Gastrocnemius medialis (tissue), 4 donors: ENCODE measurements at regions not wholly inside any gene's neighbourhood (a gene's known extent, or its start where the extent isn't known, plus 50 kb on each side); places are given as distances from the start of the nearest gene placed in this dataset.

Experiments used
- POLR2A ChIP-seq, 2 donors: fragments of 450-650 bp; IDR thresholded peaks; one replicate each; pipeline ENCODE4 v1.6.1; 2017; ENCODE audit warnings: antibody characterized with exemption in 2 of 2, mild to moderate bottlenecking in 2 of 2, moderate library complexity in 2 of 2
- TF ChIP-seq, protein P1 (sequence below), 5 experiments: fragments of 450-650 bp in 3 of 5; fragments of 200-600 bp in 2 of 5; sonication (generic) in 2 of 5; IDR thresholded peaks in 4 of 5; conservative IDR thresholded peaks in 1 of 5; 1 replicate in 4 of 5; 2 replicates in 1 of 5; pipeline ENCODE4 v1.5.1; 2016 to 2019; ENCODE audit warnings: antibody characterized with exemption in 5 of 5, mild to moderate bottlenecking in 3 of 5, moderate library complexity in 3 of 5

DNA sequence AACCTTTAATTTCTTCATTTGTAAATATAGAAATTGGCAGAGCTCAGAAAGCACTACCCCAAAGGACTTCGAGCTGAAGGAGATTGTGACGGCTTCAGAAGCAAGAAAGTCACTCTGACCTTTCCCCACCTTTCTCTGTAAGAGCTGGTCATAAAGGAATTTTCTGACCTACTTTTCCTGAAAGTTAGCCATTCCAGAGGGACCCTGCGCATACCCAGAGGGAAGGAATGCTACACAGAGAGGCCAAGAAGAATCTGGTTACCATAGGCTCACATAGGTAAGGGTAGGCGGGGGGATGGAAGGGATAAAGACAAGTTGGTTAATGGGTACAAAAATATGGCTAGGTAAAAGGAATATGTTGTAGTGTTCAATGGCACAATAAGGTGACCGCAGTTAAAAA, 1080.3 kb downstream of the ZPLD1 start:
- TF ChIP-seq, protein P1, sequence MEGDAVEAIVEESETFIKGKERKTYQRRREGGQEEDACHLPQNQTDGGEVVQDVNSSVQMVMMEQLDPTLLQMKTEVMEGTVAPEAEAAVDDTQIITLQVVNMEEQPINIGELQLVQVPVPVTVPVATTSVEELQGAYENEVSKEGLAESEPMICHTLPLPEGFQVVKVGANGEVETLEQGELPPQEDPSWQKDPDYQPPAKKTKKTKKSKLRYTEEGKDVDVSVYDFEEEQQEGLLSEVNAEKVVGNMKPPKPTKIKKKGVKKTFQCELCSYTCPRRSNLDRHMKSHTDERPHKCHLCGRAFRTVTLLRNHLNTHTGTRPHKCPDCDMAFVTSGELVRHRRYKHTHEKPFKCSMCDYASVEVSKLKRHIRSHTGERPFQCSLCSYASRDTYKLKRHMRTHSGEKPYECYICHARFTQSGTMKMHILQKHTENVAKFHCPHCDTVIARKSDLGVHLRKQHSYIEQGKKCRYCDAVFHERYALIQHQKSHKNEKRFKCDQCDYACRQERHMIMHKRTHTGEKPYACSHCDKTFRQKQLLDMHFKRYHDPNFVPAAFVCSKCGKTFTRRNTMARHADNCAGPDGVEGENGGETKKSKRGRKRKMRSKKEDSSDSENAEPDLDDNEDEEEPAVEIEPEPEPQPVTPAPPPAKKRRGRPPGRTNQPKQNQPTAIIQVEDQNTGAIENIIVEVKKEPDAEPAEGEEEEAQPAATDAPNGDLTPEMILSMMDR (IDR thresholded peaks at IDR 0.05 in 4 of 5, conservative IDR thresholded peaks at IDR 0.05 in 1 of 5): no peak
- no peak for TF ChIP-seq POLR2A (IDR thresholded peaks at IDR 0.05)
